ENCODE measurements at regions not wholly inside any gene's neighbourhood (a gene's known extent, or its start where the extent isn't known, plus 50 kb on each side); places are given as distances from the start of the nearest gene placed in this dataset.

DNA sequence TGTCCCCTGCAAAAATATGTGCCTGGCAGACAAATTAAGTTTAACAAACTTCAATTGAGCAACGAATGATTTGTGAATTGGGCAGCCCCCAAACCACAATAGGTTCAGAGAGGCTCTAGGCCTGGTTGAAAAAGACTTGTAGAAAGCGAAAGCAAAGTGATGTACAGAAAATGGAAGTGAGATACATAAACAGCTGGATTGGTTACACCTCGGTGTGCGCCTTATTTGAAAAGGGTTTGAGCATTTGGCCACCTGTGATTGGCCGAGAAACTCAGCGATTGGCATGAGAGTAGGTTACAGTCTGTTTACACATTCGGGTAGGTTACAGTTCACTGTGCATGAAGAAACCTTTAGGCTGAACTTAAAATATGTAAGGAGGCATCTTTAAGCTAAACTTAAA lies 136.9 kb downstream of the CD83 start:
- POLR2A ChIA-PET: no interaction called here
- Histone ChIP-seq H3K9me2 (ENCODE audit: insufficient read depth) (no peaks in the 10 kb centered on the region), H3K4me1 (ENCODE audit: control insufficient read depth in 1 of 2, insufficient read depth in 2 of 2, low read length in 2 of 2) (no peaks in the 10 kb centered on the region), H3K4me2 (ENCODE audit: low read length) (no peak overlapping the region), H3K27me3 (ENCODE audit: insufficient read depth, low read length) (no peaks in the 10 kb centered on the region), H4K20me1 (ENCODE audit: insufficient read depth) (no peaks in the 10 kb centered on the region), H2AFZ (ENCODE audit: low read depth, low read length, poor library complexity, severe bottlenecking) (no peak overlapping the region), H3K36me3 (ENCODE audit: control insufficient read depth in 1 of 2, insufficient read depth in 2 of 2, low read length in 2 of 2) (no peaks in the 10 kb centered on the region), H3K9ac (ENCODE audit: low read length) (no peak overlapping the region), H3K4me3 (replicated peaks in 1 of 2; ENCODE audit: low read depth in 1 of 2, low read length in 2 of 2) (no peak overlapping the region), H3K79me2 (ENCODE audit: insufficient read depth, low read length) (no peaks in the 10 kb centered on the region), H3K9me3 (ENCODE audit: control insufficient read depth in 1 of 2, insufficient read depth in 1 of 2, low read depth in 1 of 2, low read length in 2 of 2) (no peaks in the 10 kb centered on the region), H3K27ac (ENCODE audit: low read depth, low read length) (no peak overlapping the region)
- intact Hi-C loops (cut with micrococcal nuclease): no loop called here
- no peak for ATAC-seq
- TF ChIP-seq POLR2A (IDR thresholded peaks at IDR 0.05; ENCODE audit: borderline replicate concordance, extremely low read depth, insufficient read depth, insufficient read length) (no peak), FOSL1 (IDR thresholded peaks at IDR 0.05; ENCODE audit: low read depth) (no peak), SRF (IDR thresholded peaks at IDR 0.05; ENCODE audit: low read depth) (no peak)
- CTCF ChIA-PET: no interaction called here
- no TSS peak for BruUV-seq (replicated peaks)
- no peak for DNase-seq (ENCODE audit: low read depth, low spot score)
- RAD21 ChIA-PET (ENCODE audit: low non-redundant PET in 1 of 2, low total read pairs in 2 of 2, uncharacterized antibody in 2 of 2, unreplicated experiment in 2 of 2): no interaction called here

DNA sequence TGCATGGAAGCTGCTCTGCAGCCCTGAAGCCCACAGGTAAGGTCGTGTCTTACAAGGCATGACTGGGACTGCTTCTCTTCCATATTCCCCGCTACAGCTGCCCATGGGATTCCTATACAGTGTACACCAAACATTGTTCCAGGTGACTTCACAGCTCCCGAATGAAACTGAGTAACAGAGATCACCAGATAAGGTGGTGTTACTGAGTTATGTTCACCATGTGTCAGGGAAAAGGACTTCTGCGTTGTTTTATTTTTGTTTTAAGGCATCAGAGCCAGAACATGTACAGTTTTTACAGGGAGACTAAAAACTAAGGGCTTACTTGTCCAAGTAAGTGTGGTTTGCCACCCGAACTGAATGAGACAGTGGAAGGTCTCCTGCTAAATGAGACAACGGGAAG lies 138.3 kb downstream of the CD83 start:
- H3K27me3 ChIP-seq (ENCODE audit: insufficient read depth, low read length): no peaks in the 10 kb centered on the region
- no TSS peak for BruUV-seq (replicated peaks)
- no peak for ATAC-seq

More for the DNA sequence above, 138.3 kb downstream of the CD83 start:
- Histone ChIP-seq H3K27ac (ENCODE audit: low read depth, low read length) (no peak overlapping the region), H4K20me1 (ENCODE audit: insufficient read depth) (no peaks in the 10 kb centered on the region), H3K79me2 (ENCODE audit: insufficient read depth, low read length) (no peaks in the 10 kb centered on the region), H3K9me2 (ENCODE audit: insufficient read depth) (no peaks in the 10 kb centered on the region), H3K9ac (ENCODE audit: low read length) (no peak overlapping the region), H3K4me1 (ENCODE audit: control insufficient read depth in 1 of 2, insufficient read depth in 2 of 2, low read length in 2 of 2) (no peaks in the 10 kb centered on the region), H2AFZ (ENCODE audit: low read depth, low read length, poor library complexity, severe bottlenecking) (no peak overlapping the region), H3K4me3 (replicated peaks in 1 of 2; ENCODE audit: low read depth in 1 of 2, low read length in 2 of 2) (no peak overlapping the region), H3K36me3 (ENCODE audit: control insufficient read depth in 1 of 2, insufficient read depth in 2 of 2, low read length in 2 of 2) (no peaks in the 10 kb centered on the region), H3K4me2 (ENCODE audit: low read length) (no peak overlapping the region), H3K9me3 (ENCODE audit: control insufficient read depth in 1 of 2, insufficient read depth in 1 of 2, low read depth in 1 of 2, low read length in 2 of 2) (no peaks in the 10 kb centered on the region; a peak in 1 of 4 replicates)
- DNase-seq (ENCODE audit: low read depth, low spot score): no peak
- CTCF ChIA-PET: no interaction called here
- POLR2A ChIA-PET: no interaction called here
- intact Hi-C loops (cut with micrococcal nuclease): no loop called here
- no peak for TF ChIP-seq EZH2 (IDR thresholded peaks at IDR 0.05)
- TF ChIP-seq EZH2phosphoT487 (IDR thresholded peaks at IDR 0.05; ENCODE audit: borderline replicate concordance): no peak
- no peak for TF ChIP-seq ELF1 (IDR thresholded peaks at IDR 0.05; ENCODE audit: borderline replicate concordance, low read depth)
- TF ChIP-seq POLR2AphosphoS5 (IDR thresholded peaks at IDR 0.05; ENCODE audit: low read depth, low read length): no peak
- TF ChIP-seq POLR2A (IDR thresholded peaks at IDR 0.05; ENCODE audit: borderline replicate concordance, extremely low read depth, insufficient read depth, insufficient read length): no peak
- TF ChIP-seq ZNF274 (IDR thresholded peaks at IDR 0.05; ENCODE audit: low read depth, low read length): no peak
- TF ChIP-seq, protein P1, sequence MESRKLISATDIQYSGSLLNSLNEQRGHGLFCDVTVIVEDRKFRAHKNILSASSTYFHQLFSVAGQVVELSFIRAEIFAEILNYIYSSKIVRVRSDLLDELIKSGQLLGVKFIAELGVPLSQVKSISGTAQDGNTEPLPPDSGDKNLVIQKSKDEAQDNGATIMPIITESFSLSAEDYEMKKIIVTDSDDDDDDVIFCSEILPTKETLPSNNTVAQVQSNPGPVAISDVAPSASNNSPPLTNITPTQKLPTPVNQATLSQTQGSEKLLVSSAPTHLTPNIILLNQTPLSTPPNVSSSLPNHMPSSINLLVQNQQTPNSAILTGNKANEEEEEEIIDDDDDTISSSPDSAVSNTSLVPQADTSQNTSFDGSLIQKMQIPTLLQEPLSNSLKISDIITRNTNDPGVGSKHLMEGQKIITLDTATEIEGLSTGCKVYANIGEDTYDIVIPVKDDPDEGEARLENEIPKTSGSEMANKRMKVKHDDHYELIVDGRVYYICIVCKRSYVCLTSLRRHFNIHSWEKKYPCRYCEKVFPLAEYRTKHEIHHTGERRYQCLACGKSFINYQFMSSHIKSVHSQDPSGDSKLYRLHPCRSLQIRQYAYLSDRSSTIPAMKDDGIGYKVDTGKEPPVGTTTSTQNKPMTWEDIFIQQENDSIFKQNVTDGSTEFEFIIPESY (IDR thresholded peaks at IDR 0.05; ENCODE audit: extremely low read depth, insufficient replicate concordance, low read length): no peak
- TF ChIP-seq SIN3A (IDR thresholded peaks at IDR 0.05; ENCODE audit: low read depth): no peak
- no peak for TF ChIP-seq RAD21 (IDR thresholded peaks at IDR 0.05; ENCODE audit: low read depth)
- RAD21 ChIA-PET (ENCODE audit: low non-redundant PET in 1 of 2, low total read pairs in 2 of 2, uncharacterized antibody in 2 of 2, unreplicated experiment in 2 of 2): no interaction called here

Measured in HCT116 (cell line).